Ovary (tissue), 3 donors: ENCODE measurements at regions not wholly inside any gene's neighbourhood (a gene's known extent, or its start where the extent isn't known, plus 50 kb on each side); places are given as distances from the start of the nearest gene placed in this dataset.

Experiments used
- EP300 ChIP-seq: sonication (generic); formaldehyde crosslinking; IDR thresholded peaks from one replicate; pipeline ENCODE4 v1.6.1; 2017; ENCODE audit warnings: antibody characterized with exemption
- TF ChIP-seq, protein P1 (sequence below), 3 donors: fragments of 450-650 bp in 2 of 3; fragments of 200-600 bp in 1 of 3; IDR thresholded peaks; one replicate each; pipeline versions ENCODE4 v1.5.1 to v1.8.0; 2016 to 2022; ENCODE audit warnings: antibody characterized with exemption in 3 of 3, mild to moderate bottlenecking in 1 of 3
- donor health status: DM: no; HTN: no; CAD: no.

DNA sequence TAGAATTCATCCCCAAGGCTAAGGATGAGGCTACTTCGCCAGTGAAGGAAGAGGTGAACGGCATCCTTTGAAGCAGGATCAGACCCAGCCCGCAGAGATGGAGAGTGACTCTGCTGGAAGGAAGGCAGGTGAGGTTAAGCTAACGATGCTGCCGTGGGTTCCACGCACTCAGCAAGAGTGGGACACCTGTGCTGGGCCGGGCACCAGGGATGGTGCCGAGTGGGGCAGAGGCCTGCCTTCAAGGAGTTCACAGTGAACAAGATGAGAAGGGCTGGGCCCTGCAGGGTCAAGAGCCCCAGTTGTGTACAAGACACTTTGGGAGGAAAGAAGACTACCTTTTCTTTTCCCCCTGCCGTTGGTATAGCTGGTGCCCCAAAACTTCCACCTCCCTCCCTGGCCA lies 606.6 kb downstream of the LIG4 start:
- TF ChIP-seq, protein P1, sequence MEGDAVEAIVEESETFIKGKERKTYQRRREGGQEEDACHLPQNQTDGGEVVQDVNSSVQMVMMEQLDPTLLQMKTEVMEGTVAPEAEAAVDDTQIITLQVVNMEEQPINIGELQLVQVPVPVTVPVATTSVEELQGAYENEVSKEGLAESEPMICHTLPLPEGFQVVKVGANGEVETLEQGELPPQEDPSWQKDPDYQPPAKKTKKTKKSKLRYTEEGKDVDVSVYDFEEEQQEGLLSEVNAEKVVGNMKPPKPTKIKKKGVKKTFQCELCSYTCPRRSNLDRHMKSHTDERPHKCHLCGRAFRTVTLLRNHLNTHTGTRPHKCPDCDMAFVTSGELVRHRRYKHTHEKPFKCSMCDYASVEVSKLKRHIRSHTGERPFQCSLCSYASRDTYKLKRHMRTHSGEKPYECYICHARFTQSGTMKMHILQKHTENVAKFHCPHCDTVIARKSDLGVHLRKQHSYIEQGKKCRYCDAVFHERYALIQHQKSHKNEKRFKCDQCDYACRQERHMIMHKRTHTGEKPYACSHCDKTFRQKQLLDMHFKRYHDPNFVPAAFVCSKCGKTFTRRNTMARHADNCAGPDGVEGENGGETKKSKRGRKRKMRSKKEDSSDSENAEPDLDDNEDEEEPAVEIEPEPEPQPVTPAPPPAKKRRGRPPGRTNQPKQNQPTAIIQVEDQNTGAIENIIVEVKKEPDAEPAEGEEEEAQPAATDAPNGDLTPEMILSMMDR (IDR thresholded peaks at IDR 0.05) = no peak
- no peak for TF ChIP-seq EP300
